Sigmoid colon (tissue), 4 donors: ENCODE measurements at regions not wholly inside any gene's neighbourhood (a gene's known extent, or its start where the extent isn't known, plus 50 kb on each side); places are given as distances from the start of the nearest gene placed in this dataset.

Experiments
- POLR2A ChIP-seq, 2 donors: fragments of 450-650 bp; IDR thresholded peaks; one replicate each; pipeline ENCODE4 v1.6.1; 2016; ENCODE audit warnings: antibody characterized with exemption in 2 of 2, mild to moderate bottlenecking in 2 of 2, moderate library complexity in 2 of 2
- POLR2AphosphoS5 ChIP-seq, 4 donors: sonication (generic); formaldehyde crosslinking; IDR thresholded peaks; one replicate each; pipeline ENCODE4 v1.6.1; 2017; ENCODE audit warnings: antibody characterized with exemption in 4 of 4
- TF ChIP-seq, protein P1 (sequence below), 4 experiments: fragments of 450-650 bp in 3 of 4; fragments of 200-600 bp in 1 of 4; IDR thresholded peaks; one replicate each; pipeline ENCODE4 v1.5.1; 2016 to 2019; ENCODE audit warnings: antibody characterized with exemption in 4 of 4, mild to moderate bottlenecking in 3 of 4, moderate library complexity in 2 of 4

DNA sequence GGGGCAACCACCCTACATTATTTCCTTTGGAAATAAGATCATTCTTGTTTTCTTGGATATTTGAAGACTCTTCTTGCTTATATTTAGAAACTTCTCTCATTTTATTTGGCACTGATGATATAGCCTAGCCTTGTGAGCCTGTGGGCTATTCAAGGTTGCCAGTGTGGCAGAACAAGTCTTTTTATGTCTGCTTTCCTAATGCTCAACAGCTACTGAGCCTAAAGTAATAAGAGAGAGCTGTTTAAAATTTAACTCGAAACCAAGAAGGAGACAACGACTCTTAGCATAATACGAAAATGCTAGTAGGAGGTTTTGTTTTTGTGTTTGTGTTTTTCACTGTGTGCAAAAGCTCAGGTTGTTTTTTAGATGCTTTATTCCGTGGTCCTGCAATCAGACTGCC, 104.0 kb upstream of the CPM start:
- TF ChIP-seq POLR2AphosphoS5 (IDR thresholded peaks at IDR 0.05): no peak
- TF ChIP-seq, protein P1, sequence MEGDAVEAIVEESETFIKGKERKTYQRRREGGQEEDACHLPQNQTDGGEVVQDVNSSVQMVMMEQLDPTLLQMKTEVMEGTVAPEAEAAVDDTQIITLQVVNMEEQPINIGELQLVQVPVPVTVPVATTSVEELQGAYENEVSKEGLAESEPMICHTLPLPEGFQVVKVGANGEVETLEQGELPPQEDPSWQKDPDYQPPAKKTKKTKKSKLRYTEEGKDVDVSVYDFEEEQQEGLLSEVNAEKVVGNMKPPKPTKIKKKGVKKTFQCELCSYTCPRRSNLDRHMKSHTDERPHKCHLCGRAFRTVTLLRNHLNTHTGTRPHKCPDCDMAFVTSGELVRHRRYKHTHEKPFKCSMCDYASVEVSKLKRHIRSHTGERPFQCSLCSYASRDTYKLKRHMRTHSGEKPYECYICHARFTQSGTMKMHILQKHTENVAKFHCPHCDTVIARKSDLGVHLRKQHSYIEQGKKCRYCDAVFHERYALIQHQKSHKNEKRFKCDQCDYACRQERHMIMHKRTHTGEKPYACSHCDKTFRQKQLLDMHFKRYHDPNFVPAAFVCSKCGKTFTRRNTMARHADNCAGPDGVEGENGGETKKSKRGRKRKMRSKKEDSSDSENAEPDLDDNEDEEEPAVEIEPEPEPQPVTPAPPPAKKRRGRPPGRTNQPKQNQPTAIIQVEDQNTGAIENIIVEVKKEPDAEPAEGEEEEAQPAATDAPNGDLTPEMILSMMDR (IDR thresholded peaks at IDR 0.05): no peak
- no peak for TF ChIP-seq POLR2A (IDR thresholded peaks at IDR 0.05)
